Upper lobe of left lung (tissue), 6 donors: ENCODE measurements at regions not wholly inside any gene's neighbourhood (a gene's known extent, or its start where the extent isn't known, plus 50 kb on each side); places are given as distances from the start of the nearest gene placed in this dataset.

Source experiments
- ATAC-seq, 2 donors: fragments of 200-7000 bp; cut with Tn5 transposase; one replicate each; pipeline ENCODE4 v1.9.1; 2022; ENCODE audit warnings: mild to moderate bottlenecking in 2 of 2, moderate library complexity in 2 of 2; ENCODE audit not compliant: low FRiP score in 2 of 2
- DNase-seq, 2 donors: peaks; one replicate each; pipeline ENCODE4 v3.0.0-alpha.2; 2019 to 2020
- H3K27ac ChIP-seq, 4 donors: fragments of 200-600 bp; sonication (generic); one replicate each; pipeline ENCODE4 v1.5.1; 2016 to 2019
- H3K27me3 ChIP-seq, 4 donors: fragments of 200-600 bp; sonication (generic); one replicate each; pipeline ENCODE4 v1.5.1; 2017 to 2019
- H3K36me3 ChIP-seq, 4 donors: fragments of 200-600 bp; sonication (generic); one replicate each; pipeline ENCODE4 v1.5.1; 2016 to 2019
- H3K4me1 ChIP-seq, 4 donors: fragments of 200-600 bp; sonication (generic); one replicate each; pipeline ENCODE4 v1.5.1; 2018 to 2019
- H3K4me3 ChIP-seq, 4 donors: fragments of 200-600 bp; sonication (generic); one replicate each; pipeline ENCODE4 v1.5.1; 2017 to 2019; ENCODE audit warnings: mild to moderate bottlenecking in 2 of 4, moderate library complexity in 1 of 4
- H3K9me3 ChIP-seq, 4 donors: fragments of 200-600 bp; sonication (generic); one replicate each; pipeline ENCODE4 v1.5.1; 2018 to 2019
- CTCF ChIP-seq, 6 experiments: fragments of 450-650 bp in 4 of 6; fragments of 200-600 bp in 2 of 6; sonication (generic) in 2 of 6; IDR thresholded peaks; one replicate each; pipeline ENCODE4 v1.5.1; 2016 to 2019; ENCODE audit warnings: antibody characterized with exemption in 6 of 6
- EP300 ChIP-seq, 4 donors: sonication (generic); formaldehyde crosslinking; IDR thresholded peaks; one replicate each; pipeline ENCODE4 v1.5.1; 2017; ENCODE audit warnings: antibody characterized with exemption in 4 of 4, control low read depth in 2 of 4
- POLR2A ChIP-seq, 4 donors: fragments of 450-650 bp; IDR thresholded peaks; one replicate each; pipeline ENCODE4 v1.5.1; 2016 to 2017; ENCODE audit warnings: antibody characterized with exemption in 4 of 4, mild to moderate bottlenecking in 2 of 4
- POLR2AphosphoS5 ChIP-seq, 2 donors: sonication (generic); formaldehyde crosslinking; IDR thresholded peaks; one replicate each; pipeline ENCODE4 v1.5.1; 2017; ENCODE audit warnings: antibody characterized with exemption in 2 of 2
- WGBS, 2 donors: methylation state at CpG; one replicate each; pipeline ENCODE4 v1.1.5; 2017 to 2018; 5-methylcytosine and 5-hydroxymethylcytosine counted together
- donor health status: DM: no; HTN: no; CAD: no; lungs with moderate emphysema.
- donor health status: DM: no; HTN: yes; CAD: no; lungs with severe emphysema.

GRCh38 chr12:129959889-129960288 lies 56.1 kb upstream of the TMEM132D start:
- TF ChIP-seq EP300 (IDR thresholded peaks at IDR 0.05) (no peak), POLR2A (IDR thresholded peaks at IDR 0.05) (no peak), POLR2AphosphoS5 (IDR thresholded peaks at IDR 0.05) (no peak), CTCF (IDR thresholded peaks at IDR 0.05) (no peak)
- ATAC-seq (no peak), DNase-seq (no peak)
- WGBS, 2 donors, result 50 to 52% methylated on average over 3 of the region's 3 CpGs
- H3K4me1 ChIP-seq, result no peaks in the 10 kb centered on the region
- H3K9me3 ChIP-seq, result no peaks in the 10 kb centered on the region
- H3K27ac ChIP-seq, result no peak overlapping the region
- H3K27me3 ChIP-seq, result no peaks in the 10 kb centered on the region
- no peaks in the 10 kb centered on the region for H3K36me3 ChIP-seq
- no peak overlapping the region for H3K4me3 ChIP-seq

- no peaks in the 10 kb centered on the region for H3K36me3 ChIP-seq
- no peaks in the 10 kb centered on the region for H3K27me3 ChIP-seq
- DNase-seq, result no peak
These were observed 57.3 kb upstream of the TMEM132D start for GRCh38 chr12:129961091-129961490.

GRCh38 chr12:129961856-129962255 lies 58.0 kb upstream of the TMEM132D start:
- Histone ChIP-seq H3K27ac (no peak overlapping the region), H3K9me3 (no peaks in the 10 kb centered on the region), H3K27me3 (no peaks in the 10 kb centered on the region), H3K4me3 (no peak overlapping the region), H3K36me3 (no peaks in the 10 kb centered on the region), H3K4me1 (no peaks in the 10 kb centered on the region)
- ATAC-seq (no peak), DNase-seq (no peak)
- 57 to 86% methylated on average over 1 of the region's 1 CpG for WGBS, 2 donors
- TF ChIP-seq CTCF (IDR thresholded peaks at IDR 0.05) (no peak), POLR2A (IDR thresholded peaks at IDR 0.05) (no peak), EP300 (IDR thresholded peaks at IDR 0.05) (no peak), POLR2AphosphoS5 (IDR thresholded peaks at IDR 0.05) (no peak)

More at GRCh38 chr12:129961091-129961490, 57.3 kb upstream of the TMEM132D start:
- TF ChIP-seq POLR2AphosphoS5 (IDR thresholded peaks at IDR 0.05), result no peak
- no peak for TF ChIP-seq POLR2A (IDR thresholded peaks at IDR 0.05)
- no peak for TF ChIP-seq EP300 (IDR thresholded peaks at IDR 0.05)
- H3K27ac ChIP-seq, result no peak overlapping the region
- H3K4me1 ChIP-seq, result no peaks in the 10 kb centered on the region
- WGBS, 2 donors, result 65% methylated on average over 4 of the region's 4 CpGs
- no peaks in the 10 kb centered on the region for H3K9me3 ChIP-seq
- no peak overlapping the region for H3K4me3 ChIP-seq
- ATAC-seq, result peak in 1 of 2 donors; percentile 56

- TF ChIP-seq CTCF (IDR thresholded peaks at IDR 0.05) (no peak), POLR2A (IDR thresholded peaks at IDR 0.05) (no peak), EP300 (IDR thresholded peaks at IDR 0.05) (no peak)
- Histone ChIP-seq H3K27me3 (no peaks in the 10 kb centered on the region), H3K4me1 (no peaks in the 10 kb centered on the region), H3K27ac (no peak overlapping the region), H3K4me3 (no peak overlapping the region), H3K9me3 (no peaks in the 10 kb centered on the region), H3K36me3 (no peaks in the 10 kb centered on the region)
- WGBS, 2 donors, result 61 to 73% methylated on average over 7 of the region's 7 CpGs
- ATAC-seq, result no peak
- no peak for DNase-seq
These were observed 60.5 kb upstream of the TMEM132D start for GRCh38 chr12:129964300-129964699.

- H3K27me3 ChIP-seq, result no peaks in the 10 kb centered on the region
- H3K36me3 ChIP-seq, result no peaks in the 10 kb centered on the region
- H3K27ac ChIP-seq, result no peak overlapping the region
- H3K4me1 ChIP-seq, result no peaks in the 10 kb centered on the region
- no peak overlapping the region for H3K4me3 ChIP-seq
- no peak for DNase-seq
- no peak for ATAC-seq
- TF ChIP-seq CTCF (IDR thresholded peaks at IDR 0.05) (no peak), POLR2AphosphoS5 (IDR thresholded peaks at IDR 0.05) (no peak), POLR2A (IDR thresholded peaks at IDR 0.05) (no peak), EP300 (IDR thresholded peaks at IDR 0.05) (no peak)
- no peaks in the 10 kb centered on the region for H3K9me3 ChIP-seq
- WGBS, 2 donors, result 43 to 60% methylated on average over 5 of the region's 5 CpGs
These were observed 61.1 kb upstream of the TMEM132D start for GRCh38 chr12:129964826-129965457.
